ENCODE measurements at regions not wholly inside any gene's neighbourhood (a gene's known extent, or its start where the extent isn't known, plus 50 kb on each side); places are given as distances from the start of the nearest gene placed in this dataset.
"Not testable (repeated sequence)": the region's sequence is repeated elsewhere in the genome, so short reads cannot be mapped to it uniquely, and the experiment has no call there.

- ATAC-seq: no peak
Measured at GRCh38 chr2:147041121-147041494, 803.7 kb upstream of the ACVR2A start.

GRCh38 chr2:147040298-147041120 is 804.3 kb upstream of the ACVR2A start:
- no peak for ATAC-seq

- ATAC-seq: no peak
Measured at GRCh38 chr2:147037048-147037447, 807.8 kb upstream of the ACVR2A start.

- ATAC-seq: no peak
Measured at GRCh38 chr2:147033044-147033443, 811.8 kb upstream of the ACVR2A start.

GRCh38 chr2:147031897-147032296 is 812.9 kb upstream of the ACVR2A start:
- ATAC-seq: no peak

- no peak for ATAC-seq
Measured at GRCh38 chr2:147030966-147031720, 813.7 kb upstream of the ACVR2A start.

GRCh38 chr2:147027436-147027835 is 817.4 kb upstream of the ACVR2A start:
- ATAC-seq: no peak

GRCh38 chr2:147026664-147027295 is 818.0 kb upstream of the ACVR2A start:
- ATAC-seq: no peak

GRCh38 chr2:147025646-147026585 is 818.9 kb upstream of the ACVR2A start:
- ATAC-seq: no peak

- ATAC-seq: no peak
Measured at GRCh38 chr2:147019311-147019710, 825.5 kb upstream of the ACVR2A start.

- no peak for ATAC-seq
Measured at GRCh38 chr2:147017951-147018645, 826.7 kb upstream of the ACVR2A start.

GRCh38 chr2:147016181-147016580 is 828.6 kb upstream of the ACVR2A start:
- ATAC-seq: no peak

GRCh38 chr2:147015591-147015990 is 829.2 kb upstream of the ACVR2A start:
- no peak for ATAC-seq

- no peak for ATAC-seq
Measured at GRCh38 chr2:147013696-147014392, 831.0 kb upstream of the ACVR2A start.

GRCh38 chr2:147008481-147008880 is 836.3 kb upstream of the ACVR2A start:
- no peak for ATAC-seq

GRCh38 chr2:147006736-147007141 is 838.1 kb upstream of the ACVR2A start:
- ATAC-seq: no peak

GRCh38 chr2:147003081-147003480 is 841.7 kb upstream of the ACVR2A start:
- ATAC-seq: no peak

- ATAC-seq: no peak
Measured at GRCh38 chr2:147002256-147002655, 842.6 kb upstream of the ACVR2A start.

- ATAC-seq: no peak
Measured at GRCh38 chr2:147001061-147001460, 843.8 kb upstream of the ACVR2A start.

- ATAC-seq: not testable (repeated sequence)
Measured at GRCh38 chr2:147000151-147000550, 844.7 kb upstream of the ACVR2A start.

- ATAC-seq: no peak
Measured at GRCh38 chr2:146997945-146998344, 846.9 kb upstream of the ACVR2A start.
